ENCODE measurements at regions not wholly inside any gene's neighbourhood (a gene's known extent, or its start where the extent isn't known, plus 50 kb on each side); places are given as distances from the start of the nearest gene placed in this dataset.
"Not testable (repeated sequence)": the region's sequence is repeated elsewhere in the genome, so short reads cannot be mapped to it uniquely, and the experiment has no call there.

GRCh38 chr1:101455166-101455565 is 218.3 kb downstream of the S1PR1 start:
- H3K27ac ChIP-seq, result no peak overlapping the region
- H3K4me3 ChIP-seq, result no peak overlapping the region

GRCh38 chr1:101460739-101461138 is 223.9 kb downstream of the S1PR1 start:
- Histone ChIP-seq H3K4me3 (no peak overlapping the region), H3K27ac (no peak overlapping the region)

GRCh38 chr1:101463195-101463594 is 226.4 kb downstream of the S1PR1 start:
- no peak overlapping the region for H3K4me3 ChIP-seq
- no peak overlapping the region for H3K27ac ChIP-seq

GRCh38 chr1:101465941-101466340 is 229.1 kb downstream of the S1PR1 start:
- Histone ChIP-seq H3K4me3 (no peak overlapping the region), H3K27ac (no peak overlapping the region)

GRCh38 chr1:101474039-101474665 is 237.3 kb downstream of the S1PR1 start:
- no peak overlapping the region for H3K4me3 ChIP-seq
- H3K27ac ChIP-seq, result no peak overlapping the region

GRCh38 chr1:101476541-101476940 is 239.7 kb downstream of the S1PR1 start:
- no peak overlapping the region for H3K27ac ChIP-seq
- H3K4me3 ChIP-seq, result no peak overlapping the region

GRCh38 chr1:101479945-101480344 is 243.1 kb downstream of the S1PR1 start:
- H3K4me3 ChIP-seq, result no peak overlapping the region

GRCh38 chr1:101482306-101482705 is 245.5 kb downstream of the S1PR1 start:
- H3K4me3 ChIP-seq, result no peak overlapping the region

More at GRCh38 chr1:101479945-101480344, 243.1 kb downstream of the S1PR1 start:
- no peak overlapping the region for H3K27ac ChIP-seq

GRCh38 chr1:101483982-101484688 is 247.3 kb downstream of the S1PR1 start:
- peak overlapping the region in 1 of 21 experiments; percentile 17 for H3K27ac ChIP-seq

More at GRCh38 chr1:101482306-101482705, 245.5 kb downstream of the S1PR1 start:
- no peak overlapping the region for H3K27ac ChIP-seq

GRCh38 chr1:101484689-101485338 is 248.0 kb downstream of the S1PR1 start:
- H3K27ac ChIP-seq, result peak overlapping the region in 1 of 21 experiments; percentile 36
- no peak overlapping the region for H3K4me3 ChIP-seq

More at GRCh38 chr1:101483982-101484688, 247.3 kb downstream of the S1PR1 start:
- no peak overlapping the region for H3K4me3 ChIP-seq

GRCh38 chr1:101485712-101486111 is 248.9 kb downstream of the S1PR1 start:
- no peak overlapping the region for H3K4me3 ChIP-seq
- peak overlapping the region in 1 of 21 experiments; percentile 36 for H3K27ac ChIP-seq

GRCh38 chr1:101492144-101492543 is 255.3 kb downstream of the S1PR1 start:
- not testable (repeated sequence) for H3K27ac ChIP-seq, H3K4me3 ChIP-seq

- H3K4me3 ChIP-seq, H3K27ac ChIP-seq: not testable (repeated sequence)
Observed at GRCh38 chr1:101493920-101494319, 257.1 kb downstream of the S1PR1 start.

GRCh38 chr1:101496109-101496508 is 259.3 kb downstream of the S1PR1 start:
- Histone ChIP-seq H3K4me3 (no peak overlapping the region), H3K27ac (no peak overlapping the region)

- Histone ChIP-seq H3K4me3 (no peak overlapping the region), H3K27ac (no peak overlapping the region)
Observed at GRCh38 chr1:101497881-101498559, 261.2 kb downstream of the S1PR1 start.

- H3K4me3 ChIP-seq, H3K27ac ChIP-seq: not testable (repeated sequence)
Observed at GRCh38 chr1:101504106-101504505, 267.3 kb downstream of the S1PR1 start.

- H3K27ac ChIP-seq, H3K4me3 ChIP-seq: not testable (repeated sequence)
Observed at GRCh38 chr1:101505240-101505639, 268.4 kb downstream of the S1PR1 start.

GRCh38 chr1:101506541-101507164 is 269.8 kb downstream of the S1PR1 start:
- no peak overlapping the region for H3K4me3 ChIP-seq
- H3K27ac ChIP-seq, result no peak overlapping the region

GRCh38 chr1:101507547-101507971 is 270.7 kb downstream of the S1PR1 start:
- H3K27ac ChIP-seq, result no peak overlapping the region
- H3K4me3 ChIP-seq, result no peak overlapping the region

- H3K27ac ChIP-seq, result no peak overlapping the region
- no peak overlapping the region for H3K4me3 ChIP-seq
Observed at GRCh38 chr1:101508913-101509312, 272.1 kb downstream of the S1PR1 start.

All from skin epidermis (tissue), 12 donors.